SJCRH30 (cell line): ENCODE measurements at regions not wholly inside any gene's neighbourhood (a gene's known extent, or its start where the extent isn't known, plus 50 kb on each side); places are given as distances from the start of the nearest gene placed in this dataset.

Experiments
- DNase-seq, 2 experiments: peaks; one replicate each; pipeline ENCODE4 v3.0.0-alpha.2; 2015 to 2020
- H3K27ac ChIP-seq: fragments of 250-450 bp; sonication (Bioruptor Pico); 2 replicates; pipeline ENCODE4 v1.5.1; 2020; ENCODE audit warnings: mild to moderate bottlenecking, moderate library complexity
- H3K27me3 ChIP-seq: fragments of 250-450 bp; sonication (Bioruptor Pico); 2 replicates; pipeline ENCODE4 v1.5.1; 2020; ENCODE audit warnings: mild to moderate bottlenecking, moderate library complexity
- H3K36me3 ChIP-seq: fragments of 250-450 bp; sonication (Bioruptor Pico); 2 replicates; pipeline ENCODE4 v1.5.1; 2020; ENCODE audit warnings: mild to moderate bottlenecking, moderate library complexity
- H3K4me1 ChIP-seq: fragments of 250-450 bp; sonication (Bioruptor Pico); 2 replicates; pipeline ENCODE4 v1.5.1; 2020; ENCODE audit warnings: mild to moderate bottlenecking, moderate library complexity
- H3K4me3 ChIP-seq: fragments of 250-450 bp; sonication (Bioruptor Pico); 2 replicates; pipeline ENCODE4 v1.5.1; 2020; ENCODE audit warnings: mild to moderate bottlenecking, moderate library complexity
- H3K9me3 ChIP-seq: fragments of 250-450 bp; sonication (Bioruptor Pico); replicated peaks from 2 replicates; pipeline ENCODE4 v1.5.1; 2020; ENCODE audit warnings: mild to moderate bottlenecking, moderate library complexity

DNA sequence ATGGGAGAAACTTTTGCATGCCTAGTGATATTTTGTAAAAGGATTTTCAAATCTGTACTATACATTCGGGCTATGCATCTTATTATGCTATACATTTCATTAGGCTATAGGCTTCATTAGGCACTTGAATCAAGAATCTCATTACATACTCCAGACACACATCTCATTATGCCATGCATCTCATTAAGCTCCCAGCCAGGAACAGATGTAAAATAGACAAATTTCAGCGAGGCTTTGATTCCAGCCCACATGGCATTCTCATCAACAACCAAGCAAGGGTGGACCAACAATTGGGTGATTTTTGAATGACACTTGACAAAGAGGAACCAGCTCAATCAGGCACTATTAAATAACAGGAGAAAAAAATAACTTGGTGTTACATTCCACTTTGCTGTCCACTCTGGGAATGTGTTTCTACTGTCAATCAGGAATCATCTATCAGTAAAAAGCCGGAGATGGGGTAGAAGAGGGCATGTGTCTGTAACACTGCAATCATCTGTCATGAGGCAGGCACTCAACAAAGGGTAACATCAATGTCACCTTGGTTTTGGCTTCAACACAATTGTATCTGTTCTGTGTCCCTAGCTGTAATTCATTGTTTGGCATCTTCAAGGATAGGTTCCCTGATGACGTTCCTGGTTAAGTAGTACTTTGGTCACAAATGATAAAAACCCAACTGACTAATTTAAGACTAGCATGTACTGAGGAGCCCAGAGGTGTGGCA lies 498.6 kb downstream of the EPHA4 start:
- Histone ChIP-seq H3K27me3 (no peaks in the 10 kb centered on the region), H3K4me1 (peaks cover 13% of the 10 kb centered on the region; the same call in 1 of the 2 replicates), H3K9me3 (no peaks in the 10 kb centered on the region; the same call in 1 of the 2 replicates), H3K4me3 (no peak overlapping the region), H3K27ac (no peak overlapping the region), H3K36me3 (no peaks in the 10 kb centered on the region)
- no peak for DNase-seq

- H3K9me3 ChIP-seq = no peaks in the 10 kb centered on the region; the same call in 1 of the 2 replicates
- no peak overlapping the region for H3K27ac ChIP-seq
- H3K4me3 ChIP-seq = no peak overlapping the region
- peaks cover 13% of the 10 kb centered on the region; the same call in 1 of the 2 replicates for H3K4me1 ChIP-seq
- no peaks in the 10 kb centered on the region for H3K36me3 ChIP-seq
- DNase-seq = no peak
- H3K27me3 ChIP-seq = no peaks in the 10 kb centered on the region
These were observed 497.9 kb downstream of the EPHA4 start for GRCh38 chr2:221074238-221074637.

- Histone ChIP-seq H3K9me3 (no peaks in the 10 kb centered on the region), H3K36me3 (no peaks in the 10 kb centered on the region), H3K27ac (peak overlapping the region; percentile 35), H3K4me1 (peaks cover 13% of the 10 kb centered on the region; the same call in 1 of the 2 replicates), H3K27me3 (no peaks in the 10 kb centered on the region), H3K4me3 (no peak overlapping the region)
- DNase-seq = peak in 1 of 2 experiments; percentile 11
These were observed 496.9 kb downstream of the EPHA4 start for GRCh38 chr2:221075203-221075602.

DNA sequence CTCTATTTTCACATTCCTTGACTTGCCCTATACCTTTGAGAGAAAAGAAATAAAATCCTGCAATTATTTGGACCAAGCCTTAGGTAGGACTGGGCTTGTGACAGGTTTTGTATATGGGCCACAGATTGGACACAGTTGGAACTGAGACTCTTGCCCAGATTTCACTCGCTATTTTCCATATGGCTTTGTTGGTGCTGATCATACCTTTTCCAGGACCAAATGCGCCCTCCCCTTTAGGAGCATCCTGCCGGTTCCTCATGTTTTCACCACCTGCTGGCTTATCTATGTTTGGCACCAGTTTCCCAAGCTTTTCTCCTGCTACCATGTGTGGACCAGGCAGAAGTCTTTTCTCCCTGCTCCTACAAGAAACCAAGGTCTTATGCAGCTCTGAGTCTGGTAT lies 494.9 kb downstream of the EPHA4 start:
- H3K9me3 ChIP-seq = no peaks in the 10 kb centered on the region
- no peak overlapping the region for H3K4me3 ChIP-seq
- no peak overlapping the region for H3K27ac ChIP-seq
- no peaks in the 10 kb centered on the region for H3K27me3 ChIP-seq
- no peaks in the 10 kb centered on the region for H3K36me3 ChIP-seq
- DNase-seq = no peak
- peaks cover 13% of the 10 kb centered on the region; the same call in 1 of the 2 replicates for H3K4me1 ChIP-seq

GRCh38 chr2:221077799-221078198 lies 494.3 kb downstream of the EPHA4 start:
- Histone ChIP-seq H3K4me1 (peaks cover 13% of the 10 kb centered on the region; the same call in 1 of the 2 replicates), H3K4me3 (no peak overlapping the region), H3K27ac (no peak overlapping the region), H3K9me3 (no peaks in the 10 kb centered on the region), H3K36me3 (no peaks in the 10 kb centered on the region), H3K27me3 (no peaks in the 10 kb centered on the region)
- DNase-seq = no peak

DNA sequence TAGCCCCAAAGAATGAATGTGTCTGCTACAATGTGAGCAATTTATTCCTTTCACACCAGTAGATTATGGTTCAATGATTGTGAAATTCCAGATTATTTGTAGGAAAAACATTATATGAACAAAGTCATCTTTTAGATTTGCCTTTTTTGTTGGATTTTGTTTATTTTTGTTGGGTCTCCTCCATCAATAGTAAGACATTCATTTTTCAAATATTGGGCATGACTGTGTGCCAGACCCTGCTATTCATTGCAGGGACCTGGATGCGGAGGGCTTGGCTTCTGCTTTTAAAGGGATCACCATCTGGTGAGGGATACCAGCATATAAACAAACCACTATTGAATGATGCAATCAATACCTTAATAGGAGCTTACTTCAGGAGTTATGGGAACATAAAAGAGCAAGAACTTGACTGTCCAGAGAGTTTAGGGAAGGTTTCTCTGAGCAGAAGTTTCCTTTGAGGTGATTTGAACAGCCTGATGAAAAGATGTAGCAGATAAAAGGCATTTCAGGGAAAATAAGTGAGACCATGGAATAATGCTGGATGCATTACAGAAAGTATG lies 486.7 kb downstream of the EPHA4 start:
- Histone ChIP-seq H3K4me1 (peaks cover 20% of the 10 kb centered on the region), H3K36me3 (no peaks in the 10 kb centered on the region), H3K4me3 (no peak overlapping the region), H3K27me3 (no peaks in the 10 kb centered on the region), H3K9me3 (no peaks in the 10 kb centered on the region), H3K27ac (no peak overlapping the region)
- DNase-seq = no peak

DNA sequence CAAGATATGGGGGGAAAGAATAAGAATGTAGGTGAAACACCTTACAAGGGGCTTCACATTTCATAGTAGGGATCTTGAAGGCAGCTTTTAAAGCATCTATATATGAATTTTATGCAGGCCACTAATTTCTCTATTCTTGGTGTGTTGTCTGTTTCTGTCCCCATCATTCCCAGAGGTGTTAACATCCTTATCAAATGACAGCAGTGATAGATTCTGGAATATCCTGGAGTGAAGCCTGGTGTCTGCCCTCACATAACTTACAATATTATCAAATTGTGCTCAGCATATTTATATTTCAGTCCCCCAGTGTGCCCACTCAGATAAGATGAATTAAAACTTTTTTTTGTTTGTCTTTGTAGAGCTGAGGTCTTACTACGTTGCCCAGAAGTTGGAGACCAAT lies 486.2 kb downstream of the EPHA4 start:
- H3K27ac ChIP-seq = no peak overlapping the region
- no peaks in the 10 kb centered on the region for H3K9me3 ChIP-seq
- DNase-seq = no peak
- H3K4me1 ChIP-seq = peaks cover 20% of the 10 kb centered on the region
- H3K27me3 ChIP-seq = no peaks in the 10 kb centered on the region
- H3K4me3 ChIP-seq = no peak overlapping the region
- no peaks in the 10 kb centered on the region for H3K36me3 ChIP-seq

GRCh38 chr2:221087779-221088178 lies 484.3 kb downstream of the EPHA4 start:
- DNase-seq = no peak
- Histone ChIP-seq H3K4me3 (no peak overlapping the region), H3K36me3 (no peaks in the 10 kb centered on the region), H3K27ac (peak overlapping the region; percentile 69), H3K27me3 (no peaks in the 10 kb centered on the region), H3K9me3 (no peaks in the 10 kb centered on the region), H3K4me1 (peaks cover 20% of the 10 kb centered on the region)

- no peaks in the 10 kb centered on the region for H3K36me3 ChIP-seq
- peaks cover 20% of the 10 kb centered on the region for H3K4me1 ChIP-seq
- DNase-seq = peak; percentile 82 to 92
- peak overlapping the region; percentile 69 for H3K27ac ChIP-seq
- H3K9me3 ChIP-seq = no peaks in the 10 kb centered on the region
- no peak overlapping the region for H3K4me3 ChIP-seq
- no peaks in the 10 kb centered on the region for H3K27me3 ChIP-seq
These were observed 483.6 kb downstream of the EPHA4 start for GRCh38 chr2:221088506-221088905.

DNA sequence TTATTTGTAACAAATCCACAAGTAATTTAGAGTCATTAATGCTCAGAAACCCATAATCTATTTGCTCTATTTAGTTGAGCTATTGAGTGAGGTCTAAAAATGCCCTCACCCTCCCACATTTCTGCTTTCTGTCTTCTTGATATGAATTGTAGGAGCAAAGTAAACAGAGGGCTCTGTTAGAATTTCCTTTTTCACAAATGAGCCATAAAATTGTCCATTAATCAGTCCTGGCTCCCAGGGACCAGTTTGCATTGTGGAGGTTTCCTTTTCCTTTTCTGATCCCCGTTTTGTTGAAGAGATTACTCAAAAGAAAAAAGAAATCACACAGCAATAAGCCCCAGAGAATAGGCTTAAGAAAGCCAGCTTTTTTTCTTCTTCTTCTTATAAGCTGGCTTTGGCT lies 476.7 kb downstream of the EPHA4 start:
- Histone ChIP-seq H3K36me3 (no peaks in the 10 kb centered on the region), H3K4me3 (no peak overlapping the region), H3K27me3 (no peaks in the 10 kb centered on the region), H3K4me1 (peaks cover 27% of the 10 kb centered on the region), H3K9me3 (no peaks in the 10 kb centered on the region), H3K27ac (0 out of 2 replicates have a peak overlapping the region, but pooled peaks have one; percentile 8)
- no peak for DNase-seq

- H3K4me1 ChIP-seq = peaks cover 27% of the 10 kb centered on the region
- peak overlapping the region; percentile 30 for H3K4me3 ChIP-seq
- no peaks in the 10 kb centered on the region for H3K9me3 ChIP-seq
- peak overlapping the region; percentile 84 for H3K27ac ChIP-seq
- peak in 1 of 2 experiments; percentile 42 for DNase-seq
- no peaks in the 10 kb centered on the region for H3K27me3 ChIP-seq
- no peaks in the 10 kb centered on the region for H3K36me3 ChIP-seq
These were observed 475.2 kb downstream of the EPHA4 start for GRCh38 chr2:221096706-221097567.

- peak; percentile 63 for DNase-seq
- no peaks in the 10 kb centered on the region for H3K9me3 ChIP-seq
- no peaks in the 10 kb centered on the region for H3K27me3 ChIP-seq
These were observed 474.6 kb downstream of the EPHA4 start for GRCh38 chr2:221097568-221097915.

DNA sequence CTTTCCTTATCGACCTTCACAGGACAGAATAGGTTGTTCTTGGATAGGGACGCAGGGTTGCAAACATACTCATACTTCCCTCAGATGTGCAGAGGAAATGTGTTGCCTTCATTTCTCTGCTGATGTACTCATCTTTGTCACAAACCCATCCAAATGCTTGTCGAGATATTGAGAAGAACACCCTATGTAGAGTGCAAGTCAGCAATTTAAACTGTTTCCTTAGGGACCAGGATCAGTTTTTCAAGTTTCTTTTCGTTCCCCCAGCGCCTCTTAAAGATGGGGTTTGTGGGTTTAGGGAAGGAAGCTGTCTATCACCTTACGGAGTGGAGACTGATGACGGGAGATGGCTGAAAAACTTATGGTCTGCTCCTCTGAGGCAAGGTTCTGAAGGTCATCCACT lies 474.2 kb downstream of the EPHA4 start:
- H3K36me3 ChIP-seq = no peaks in the 10 kb centered on the region
- no peak for DNase-seq
- H3K27ac ChIP-seq = peak overlapping the region; percentile 84; the same call in 1 of the 2 replicates
- H3K4me3 ChIP-seq = no peak overlapping the region
- H3K9me3 ChIP-seq = no peaks in the 10 kb centered on the region
- no peaks in the 10 kb centered on the region for H3K27me3 ChIP-seq
- H3K4me1 ChIP-seq = peaks cover 27% of the 10 kb centered on the region

More at GRCh38 chr2:221097568-221097915, 474.6 kb downstream of the EPHA4 start:
- H3K4me3 ChIP-seq = no peak overlapping the region
- peaks cover 27% of the 10 kb centered on the region for H3K4me1 ChIP-seq
- H3K27ac ChIP-seq = peak overlapping the region; percentile 84
- no peaks in the 10 kb centered on the region for H3K36me3 ChIP-seq

GRCh38 chr2:221100467-221101089 lies 471.5 kb downstream of the EPHA4 start:
- Histone ChIP-seq H3K27me3 (no peaks in the 10 kb centered on the region), H3K4me1 (peaks cover 31% of the 10 kb centered on the region), H3K4me3 (no peak overlapping the region), H3K36me3 (no peaks in the 10 kb centered on the region), H3K27ac (no peak overlapping the region), H3K9me3 (no peaks in the 10 kb centered on the region)
- DNase-seq = peak in 1 of 2 experiments; percentile 13
